ENCODE measurements at regions not wholly inside any gene's neighbourhood (a gene's known extent, or its start where the extent isn't known, plus 50 kb on each side); places are given as distances from the start of the nearest gene placed in this dataset.

- Mint-ChIP-seq H3K27ac (peak overlapping the region in 1 of 8 donors; percentile 20), H3K36me3 (no peaks in the 10 kb centered on the region), H3K4me3 (no peak overlapping the region), H3K4me1 (no peaks in the 10 kb centered on the region), H3K9me3 (peaks cover 0 to 4% (median 0%) of the 10 kb centered on the region in 5 donors), H3K27me3 (no peaks in the 10 kb centered on the region)
- POLR2A ChIA-PET = no interaction called here
- H3K36me3 ChIP-seq (ENCODE audit: insufficient read depth, low read length) = no peaks in the 10 kb centered on the region
- CTCF ChIA-PET = no interaction called here
- no peak overlapping the region for H3K27ac ChIP-seq (ENCODE audit: low read depth, low read length)
- DNase-seq = no peak
- no peaks in the 10 kb centered on the region for H3K4me1 ChIP-seq (ENCODE audit: insufficient read depth, low read length)
- no peaks in the 10 kb centered on the region for H3K9me3 ChIP-seq (ENCODE audit: low read length)
- no peaks in the 10 kb centered on the region for H3K27me3 ChIP-seq (ENCODE audit: insufficient read depth, low read length, poor library complexity, severe bottlenecking)
- no peak overlapping the region for H3K4me3 ChIP-seq (ENCODE audit: low read length)
Measured at GRCh38 chr3:144433006-144433405, 461.4 kb downstream of the DIPK2A start.

GRCh38 chr3:144437989-144438388 lies 466.4 kb downstream of the DIPK2A start:
- ChIA-PET POLR2A (no interaction called here), CTCF (no interaction called here)
- Mint-ChIP-seq H3K36me3 (no peaks in the 10 kb centered on the region), H3K27me3 (no peaks in the 10 kb centered on the region), H3K4me3 (no peak overlapping the region), H3K27ac (no peak overlapping the region), H3K4me1 (no peaks in the 10 kb centered on the region), H3K9me3 (peaks cover 0 to 5% (median 2%) of the 10 kb centered on the region in 5 donors)
- H3K27me3 ChIP-seq (ENCODE audit: insufficient read depth, low read length, poor library complexity, severe bottlenecking) = no peaks in the 10 kb centered on the region
- H3K36me3 ChIP-seq (ENCODE audit: insufficient read depth, low read length) = no peaks in the 10 kb centered on the region
- no peak overlapping the region for H3K27ac ChIP-seq (ENCODE audit: low read depth, low read length)
- no peaks in the 10 kb centered on the region for H3K4me1 ChIP-seq (ENCODE audit: insufficient read depth, low read length)
- no peaks in the 10 kb centered on the region for H3K9me3 ChIP-seq (ENCODE audit: low read length)
- no peak overlapping the region for H3K4me3 ChIP-seq (ENCODE audit: low read length)
- DNase-seq = no peak

GRCh38 chr3:144444061-144444460 lies 472.4 kb downstream of the DIPK2A start:
- Mint-ChIP-seq H3K27me3 (no peaks in the 10 kb centered on the region), H3K4me3 (no peak overlapping the region)
- CTCF ChIA-PET = no interaction called here

GRCh38 chr3:144444546-144444945 lies 472.9 kb downstream of the DIPK2A start:
- POLR2A ChIA-PET = no interaction called here
- Mint-ChIP-seq H3K4me3 (no peak overlapping the region), H3K27me3 (no peaks in the 10 kb centered on the region), H3K36me3 (no peaks in the 10 kb centered on the region), H3K9me3 (peaks cover 0 to 4% (median 0%) of the 10 kb centered on the region in 5 donors), H3K4me1 (no peaks in the 10 kb centered on the region), H3K27ac (no peak overlapping the region)
- no peak overlapping the region for H3K27ac ChIP-seq (ENCODE audit: low read depth, low read length)
- no peaks in the 10 kb centered on the region for H3K27me3 ChIP-seq (ENCODE audit: insufficient read depth, low read length, poor library complexity, severe bottlenecking)
- CTCF ChIA-PET = no interaction called here
- no peak for DNase-seq
- no peak overlapping the region for H3K4me3 ChIP-seq (ENCODE audit: low read length)
- no peaks in the 10 kb centered on the region for H3K4me1 ChIP-seq (ENCODE audit: insufficient read depth, low read length)
- no peaks in the 10 kb centered on the region for H3K36me3 ChIP-seq (ENCODE audit: insufficient read depth, low read length)
- no peaks in the 10 kb centered on the region for H3K9me3 ChIP-seq (ENCODE audit: low read length)

More at GRCh38 chr3:144444061-144444460, 472.4 kb downstream of the DIPK2A start:
- Mint-ChIP-seq H3K4me1 (no peaks in the 10 kb centered on the region), H3K9me3 (peaks cover 0 to 4% (median 0%) of the 10 kb centered on the region in 5 donors), H3K27ac (no peak overlapping the region), H3K36me3 (no peaks in the 10 kb centered on the region)
- Histone ChIP-seq H3K4me1 (ENCODE audit: insufficient read depth, low read length) (no peaks in the 10 kb centered on the region), H3K4me3 (ENCODE audit: low read length) (no peak overlapping the region), H3K27me3 (ENCODE audit: insufficient read depth, low read length, poor library complexity, severe bottlenecking) (no peaks in the 10 kb centered on the region), H3K36me3 (ENCODE audit: insufficient read depth, low read length) (no peaks in the 10 kb centered on the region), H3K27ac (ENCODE audit: low read depth, low read length) (no peak overlapping the region), H3K9me3 (ENCODE audit: low read length) (no peaks in the 10 kb centered on the region)
- no peak for DNase-seq
- POLR2A ChIA-PET = no interaction called here

GRCh38 chr3:144455841-144456440 lies 484.3 kb downstream of the DIPK2A start:
- Histone ChIP-seq H3K4me3 (ENCODE audit: low read length) (no peak overlapping the region), H3K9me3 (ENCODE audit: low read length) (no peaks in the 10 kb centered on the region), H3K4me1 (ENCODE audit: insufficient read depth, low read length) (no peaks in the 10 kb centered on the region), H3K27ac (ENCODE audit: low read depth, low read length) (no peak overlapping the region), H3K27me3 (ENCODE audit: insufficient read depth, low read length, poor library complexity, severe bottlenecking) (no peaks in the 10 kb centered on the region), H3K36me3 (ENCODE audit: insufficient read depth, low read length) (no peaks in the 10 kb centered on the region)
- Mint-ChIP-seq H3K9me3 (peaks cover 0 to 2% (median 0%) of the 10 kb centered on the region in 5 donors), H3K27ac (no peak overlapping the region), H3K27me3 (no peaks in the 10 kb centered on the region), H3K4me1 (no peaks in the 10 kb centered on the region), H3K4me3 (no peak overlapping the region), H3K36me3 (no peaks in the 10 kb centered on the region)
- CTCF ChIA-PET = no interaction called here
- POLR2A ChIA-PET = no interaction called here
- DNase-seq = no peak

GRCh38 chr3:144457758-144458157 lies 486.1 kb downstream of the DIPK2A start:
- POLR2A ChIA-PET = no interaction called here
- CTCF ChIA-PET = no interaction called here
- DNase-seq = no peak

GRCh38 chr3:144458283-144458682 lies 486.7 kb downstream of the DIPK2A start:
- no peaks in the 10 kb centered on the region for H3K36me3 Mint-ChIP-seq
- no peak overlapping the region for H3K4me3 ChIP-seq (ENCODE audit: low read length)
- DNase-seq = no peak
- H3K36me3 ChIP-seq (ENCODE audit: insufficient read depth, low read length) = no peaks in the 10 kb centered on the region
- ChIA-PET CTCF (no interaction called here), POLR2A (no interaction called here)
- no peaks in the 10 kb centered on the region for H3K9me3 ChIP-seq (ENCODE audit: low read length)
- H3K9me3 Mint-ChIP-seq = peaks cover 0 to 2% (median 0%) of the 10 kb centered on the region in 5 donors
- no peak overlapping the region for H3K27ac Mint-ChIP-seq
- no peaks in the 10 kb centered on the region for H3K4me1 Mint-ChIP-seq
- no peaks in the 10 kb centered on the region for H3K4me1 ChIP-seq (ENCODE audit: insufficient read depth, low read length)
- H3K27me3 Mint-ChIP-seq = no peaks in the 10 kb centered on the region
- H3K4me3 Mint-ChIP-seq = no peak overlapping the region
- H3K27ac ChIP-seq (ENCODE audit: low read depth, low read length) = no peak overlapping the region
- H3K27me3 ChIP-seq (ENCODE audit: insufficient read depth, low read length, poor library complexity, severe bottlenecking) = no peaks in the 10 kb centered on the region

More at GRCh38 chr3:144457758-144458157, 486.1 kb downstream of the DIPK2A start:
- Mint-ChIP-seq H3K4me1 (no peaks in the 10 kb centered on the region), H3K27me3 (no peaks in the 10 kb centered on the region), H3K9me3 (peaks cover 0 to 2% (median 0%) of the 10 kb centered on the region in 5 donors), H3K27ac (no peak overlapping the region), H3K36me3 (no peaks in the 10 kb centered on the region), H3K4me3 (no peak overlapping the region)
- Histone ChIP-seq H3K27ac (ENCODE audit: low read depth, low read length) (no peak overlapping the region), H3K36me3 (ENCODE audit: insufficient read depth, low read length) (no peaks in the 10 kb centered on the region), H3K4me1 (ENCODE audit: insufficient read depth, low read length) (no peaks in the 10 kb centered on the region), H3K27me3 (ENCODE audit: insufficient read depth, low read length, poor library complexity, severe bottlenecking) (no peaks in the 10 kb centered on the region), H3K4me3 (ENCODE audit: low read length) (no peak overlapping the region), H3K9me3 (ENCODE audit: low read length) (no peaks in the 10 kb centered on the region)

- DNase-seq = no peak
- no peaks in the 10 kb centered on the region for H3K9me3 ChIP-seq (ENCODE audit: low read length)
- CTCF ChIA-PET = no interaction called here
- Mint-ChIP-seq H3K27ac (no peak overlapping the region), H3K36me3 (no peaks in the 10 kb centered on the region), H3K9me3 (peaks cover 0 to 2% (median 0%) of the 10 kb centered on the region in 5 donors), H3K4me1 (no peaks in the 10 kb centered on the region), H3K4me3 (no peak overlapping the region), H3K27me3 (no peaks in the 10 kb centered on the region)
- no peak overlapping the region for H3K27ac ChIP-seq (ENCODE audit: low read depth, low read length)
- POLR2A ChIA-PET = no interaction called here
- H3K4me1 ChIP-seq (ENCODE audit: insufficient read depth, low read length) = no peaks in the 10 kb centered on the region
- no peaks in the 10 kb centered on the region for H3K27me3 ChIP-seq (ENCODE audit: insufficient read depth, low read length, poor library complexity, severe bottlenecking)
- no peaks in the 10 kb centered on the region for H3K36me3 ChIP-seq (ENCODE audit: insufficient read depth, low read length)
- no peak overlapping the region for H3K4me3 ChIP-seq (ENCODE audit: low read length)
Measured at GRCh38 chr3:144462337-144462736, 490.7 kb downstream of the DIPK2A start.

GRCh38 chr3:144463911-144464310 lies 492.3 kb downstream of the DIPK2A start:
- no peaks in the 10 kb centered on the region for H3K4me1 ChIP-seq (ENCODE audit: insufficient read depth, low read length)
- no peaks in the 10 kb centered on the region for H3K36me3 ChIP-seq (ENCODE audit: insufficient read depth, low read length)
- Mint-ChIP-seq H3K27me3 (no peaks in the 10 kb centered on the region), H3K9me3 (no peaks in the 10 kb centered on the region), H3K36me3 (no peaks in the 10 kb centered on the region), H3K27ac (no peak overlapping the region), H3K4me3 (no peak overlapping the region), H3K4me1 (no peaks in the 10 kb centered on the region)
- H3K27ac ChIP-seq (ENCODE audit: low read depth, low read length) = no peak overlapping the region
- H3K27me3 ChIP-seq (ENCODE audit: insufficient read depth, low read length, poor library complexity, severe bottlenecking) = no peaks in the 10 kb centered on the region
- no peaks in the 10 kb centered on the region for H3K9me3 ChIP-seq (ENCODE audit: low read length)
- ChIA-PET POLR2A (no interaction called here), CTCF (no interaction called here)
- DNase-seq = no peak
- no peak overlapping the region for H3K4me3 ChIP-seq (ENCODE audit: low read length)

Measured in CD8-positive, alpha-beta memory T cell (primary cell).